ENCODE measurements at regions not wholly inside any gene's neighbourhood (a gene's known extent, or its start where the extent isn't known, plus 50 kb on each side); places are given as distances from the start of the nearest gene placed in this dataset.
A peak's percentile ranks its signal among the peaks of the same experiment; 100 is the strongest.

DNA sequence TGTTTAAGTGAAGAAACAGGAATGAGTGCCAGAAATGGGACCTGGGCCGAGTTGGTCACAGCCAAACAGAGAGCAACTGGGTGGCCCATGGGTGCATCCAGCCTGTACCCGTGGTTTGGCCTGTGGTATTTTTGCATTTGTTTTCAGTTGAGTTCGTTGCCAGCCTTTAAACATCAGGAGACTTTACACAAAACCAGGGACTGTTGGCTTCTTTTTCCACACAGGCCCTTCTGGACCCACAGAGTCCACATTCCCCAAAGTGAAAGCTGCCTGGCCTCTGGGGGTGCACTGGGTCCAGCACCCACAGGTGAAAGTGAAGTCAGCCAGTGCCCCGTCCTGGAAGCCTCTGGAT is 54.1 kb upstream of the TNS3 start:
- no peak for DNase-seq

DNA sequence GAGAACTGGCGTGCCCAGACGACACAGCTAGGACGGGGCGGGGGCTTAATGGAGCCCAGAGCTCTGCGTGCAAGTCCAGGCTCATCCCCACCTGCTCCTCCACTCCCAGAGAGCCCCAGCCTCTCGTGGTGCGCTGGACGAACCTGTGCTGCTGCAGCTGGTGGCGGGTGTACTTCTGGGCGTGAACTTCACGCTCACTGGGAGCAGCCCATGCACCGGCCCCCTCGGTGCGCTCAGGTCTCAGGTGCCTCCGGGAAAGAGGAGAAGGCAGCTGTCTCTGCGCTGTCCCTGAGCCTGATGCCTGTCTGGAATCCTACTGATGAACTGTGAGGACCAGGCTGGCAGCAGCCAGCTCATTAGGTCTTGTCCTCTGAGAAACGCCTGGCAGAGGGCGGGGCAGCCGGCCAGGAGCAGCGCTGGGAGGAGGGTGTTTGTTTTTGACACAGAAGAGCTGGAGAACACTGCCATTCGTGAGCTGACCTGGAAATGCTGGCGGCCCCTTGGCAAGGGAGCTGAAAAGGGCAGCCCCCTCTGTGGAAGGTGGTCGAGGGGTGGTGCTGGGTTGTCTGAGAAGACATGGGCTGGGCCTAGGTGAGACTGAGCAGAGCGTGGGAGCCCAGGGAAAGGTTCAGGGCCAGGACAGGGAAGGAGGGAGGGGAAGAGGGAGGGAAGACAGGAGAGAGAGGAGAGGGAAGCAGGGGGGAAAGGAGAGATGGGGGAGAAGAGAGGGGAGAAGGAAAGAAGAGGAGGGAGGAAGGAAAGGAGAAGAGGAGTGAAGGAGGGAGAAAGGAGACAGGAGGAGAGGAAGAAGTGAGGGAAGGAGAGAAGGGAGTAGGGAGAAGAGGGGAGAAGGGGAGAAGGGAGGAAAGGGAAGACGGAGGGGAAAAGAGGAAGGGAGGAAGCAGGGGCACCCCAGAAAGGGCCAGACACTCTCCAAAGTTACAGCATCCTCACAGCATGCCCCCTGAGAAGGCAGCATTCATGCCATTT is 53.5 kb upstream of the TNS3 start:
- peak; percentile 61 for DNase-seq

DNA sequence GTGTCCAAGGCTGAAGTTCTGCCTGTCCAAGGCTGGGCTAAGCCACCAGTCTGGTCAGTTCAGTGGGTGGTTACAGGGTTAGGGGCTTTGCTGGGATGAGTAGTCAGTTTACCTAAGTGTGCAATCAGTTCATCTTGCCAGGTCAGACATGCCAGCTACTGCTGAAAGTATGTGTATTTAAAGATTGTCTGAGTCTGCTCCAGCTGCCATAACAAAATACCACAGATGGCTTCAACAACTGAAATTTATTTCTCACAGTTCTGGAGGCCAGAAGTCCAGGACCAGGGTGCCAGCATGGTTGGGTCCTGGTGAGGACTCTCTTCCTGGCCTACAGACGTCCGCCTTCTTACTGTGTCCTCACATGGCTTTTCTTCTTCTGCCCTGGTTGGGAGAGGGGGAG is 52.4 kb upstream of the TNS3 start:
- DNase-seq = no peak

DNA sequence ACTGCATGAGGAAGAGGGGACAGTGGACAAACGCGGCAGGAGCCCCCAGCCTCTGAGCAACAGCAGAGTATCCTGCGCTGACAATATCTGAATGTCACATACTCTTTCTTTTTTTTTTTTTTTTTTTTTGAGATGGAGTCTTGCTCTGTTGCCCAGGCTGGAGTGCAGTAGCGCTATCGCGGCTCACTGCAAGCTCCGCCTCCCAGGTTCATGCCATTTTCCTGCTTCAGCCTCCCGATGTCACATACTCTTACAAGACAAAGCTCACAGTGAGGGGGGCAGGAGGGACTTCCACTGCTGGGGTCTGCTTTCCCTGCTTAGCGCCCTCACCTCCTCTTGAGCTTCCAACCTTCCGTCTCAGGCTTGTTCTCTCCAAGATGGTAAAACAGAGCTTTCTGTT is 51.2 kb upstream of the TNS3 start:
- no peak for DNase-seq
